ENCODE measurements at regions not wholly inside any gene's neighbourhood (a gene's known extent, or its start where the extent isn't known, plus 50 kb on each side); places are given as distances from the start of the nearest gene placed in this dataset.

DNA sequence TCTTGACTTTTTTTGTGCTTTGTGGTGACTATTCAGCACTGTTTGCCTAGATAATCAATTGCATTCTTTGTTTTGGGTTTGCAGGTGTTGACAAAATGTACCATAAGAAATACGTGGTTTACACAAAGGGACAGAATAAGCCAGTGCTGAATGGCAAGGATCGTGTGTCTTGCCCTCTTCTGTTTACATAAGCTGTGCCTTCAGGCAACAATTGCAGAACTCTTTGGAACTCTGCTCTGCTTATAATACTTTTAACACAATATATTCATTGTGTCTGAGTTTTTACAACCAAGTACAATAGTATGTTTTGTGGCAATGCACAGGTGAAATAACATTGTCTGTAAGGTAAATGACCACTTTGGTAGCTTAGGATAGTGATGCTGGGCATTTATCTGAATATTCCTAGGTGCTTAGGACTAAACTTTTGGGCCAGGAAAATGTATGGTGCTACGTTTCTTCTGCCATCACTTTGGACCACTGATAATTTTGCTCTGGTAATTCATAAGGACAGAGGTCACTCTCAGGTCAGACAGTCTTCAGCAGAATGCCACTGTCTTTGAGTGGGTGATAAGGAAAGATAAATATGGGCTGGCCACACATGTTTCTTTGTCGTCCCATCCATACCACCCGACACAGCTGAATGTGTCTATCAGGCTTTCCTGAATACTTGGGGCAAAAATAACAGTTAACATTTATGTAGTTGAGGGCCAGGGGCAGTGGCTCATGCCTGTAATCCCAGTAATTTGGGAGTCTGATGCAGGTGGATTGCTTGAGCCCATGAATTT lies 344.6 kb upstream of the IMPG1 start:
- DNase-seq (ENCODE audit: low read depth): no peak

DNA sequence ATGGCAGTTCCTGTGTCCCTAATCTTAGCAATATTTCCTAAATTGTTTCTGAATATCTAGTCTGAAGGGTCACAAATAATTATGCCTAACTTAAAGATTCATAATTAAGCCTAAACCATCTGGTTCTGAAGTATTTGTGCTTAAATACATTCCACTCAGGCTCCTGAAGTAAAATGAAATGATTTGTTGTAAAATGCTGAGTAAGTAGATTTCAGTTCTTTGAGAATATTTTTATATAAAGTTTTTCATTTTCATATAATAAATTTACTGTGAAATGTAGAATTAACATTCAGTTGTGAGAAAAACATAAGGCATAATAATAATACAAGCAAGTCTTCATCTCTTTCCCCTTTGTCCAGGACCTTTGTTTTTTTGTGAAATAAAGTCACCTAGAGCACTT lies 330.6 kb upstream of the IMPG1 start:
- DNase-seq (ENCODE audit: low read depth): no peak

- DNase-seq (ENCODE audit: low read depth): no peak
Observed at GRCh38 chr6:76397966-76398365, 325.5 kb upstream of the IMPG1 start.

DNA sequence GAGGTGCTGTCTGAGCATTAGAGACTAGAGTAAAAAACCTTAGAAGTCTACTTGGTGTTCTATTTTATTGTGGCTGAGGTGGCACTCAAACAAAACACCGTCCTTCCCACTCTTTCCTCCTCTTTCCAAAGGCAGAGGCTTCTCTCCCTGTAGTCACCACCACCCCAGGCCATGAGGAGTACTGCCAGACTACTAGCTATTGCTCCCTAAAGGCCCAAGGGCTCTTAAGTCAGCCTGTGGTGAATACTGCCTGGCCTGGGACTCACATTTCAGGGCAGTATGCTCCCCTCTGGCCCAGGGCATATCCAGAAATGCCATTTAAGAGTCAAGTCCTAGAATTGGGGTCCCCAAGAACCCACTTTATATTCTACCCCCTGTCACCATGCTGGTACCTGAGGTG lies 309.7 kb upstream of the IMPG1 start:
- DNase-seq (ENCODE audit: low read depth): no peak

GRCh38 chr6:76381612-76382011 lies 309.1 kb upstream of the IMPG1 start:
- no peak for DNase-seq (ENCODE audit: low read depth)

- no peak for DNase-seq (ENCODE audit: low read depth)
Observed at GRCh38 chr6:76351275-76351674, 278.8 kb upstream of the IMPG1 start.

- no peak for DNase-seq (ENCODE audit: low read depth)
Observed at GRCh38 chr6:76347539-76347938, 275.1 kb upstream of the IMPG1 start.

GRCh38 chr6:76342611-76343160 lies 270.2 kb upstream of the IMPG1 start:
- no peak for DNase-seq (ENCODE audit: low read depth)

- no peak for DNase-seq (ENCODE audit: low read depth)
Observed at GRCh38 chr6:76330031-76330430, 257.6 kb upstream of the IMPG1 start.

GRCh38 chr6:76326871-76327270 lies 254.4 kb upstream of the IMPG1 start:
- DNase-seq (ENCODE audit: low read depth): no peak

Measured in EH (cell line).